Trophoblast cell (in vitro differentiated cells and primary cell): ENCODE measurements at regions not wholly inside any gene's neighbourhood (a gene's known extent, or its start where the extent isn't known, plus 50 kb on each side); places are given as distances from the start of the nearest gene placed in this dataset.

Experiments used
- DNase-seq, 2 donors: peaks; one replicate each; pipeline ENCODE4 v3.0.0-alpha.2; 2016
- H2AFZ ChIP-seq: 2 replicates; pipeline ENCODE4 v1.6.1; 2013; ENCODE audit warnings: low read length, moderate library complexity, mild to moderate bottlenecking; ENCODE audit not compliant: insufficient read depth, poor library complexity
- H2AK5ac ChIP-seq: 2 replicates; pipeline ENCODE4 v1.6.1; 2013; ENCODE audit warnings: mild to moderate bottlenecking, low read length
- H2BK120ac ChIP-seq: 2 replicates; pipeline ENCODE4 v1.6.1; 2013; ENCODE audit warnings: low read length, mild to moderate bottlenecking, moderate library complexity; ENCODE audit not compliant: insufficient read depth, poor library complexity
- H2BK12ac ChIP-seq: 2 replicates; pipeline ENCODE4 v1.6.1; 2013; ENCODE audit warnings: mild to moderate bottlenecking, low read length, moderate library complexity
- H2BK5ac ChIP-seq: 2 replicates; pipeline ENCODE4 v1.6.1; 2013; ENCODE audit warnings: low read length, low read depth, moderate library complexity, mild to moderate bottlenecking; ENCODE audit not compliant: poor library complexity
- H3K14ac ChIP-seq: 2 replicates; pipeline ENCODE4 v1.6.1; 2013; ENCODE audit warnings: mild to moderate bottlenecking, low read length
- H3K18ac ChIP-seq: 2 replicates; pipeline ENCODE4 v1.6.1; 2013; ENCODE audit warnings: mild to moderate bottlenecking, low read length
- H3K23ac ChIP-seq: 2 replicates; pipeline ENCODE4 v1.6.1; 2013; ENCODE audit warnings: low read length
- H3K27ac ChIP-seq: 2 replicates; pipeline ENCODE4 v1.5.1; 2013; ENCODE audit warnings: low read depth, mild to moderate bottlenecking, inconsistent platforms, low read length, moderate library complexity
- H3K27me3 ChIP-seq: 2 replicates; pipeline ENCODE4 v1.6.1; 2013; ENCODE audit warnings: inconsistent platforms, mild to moderate bottlenecking, low read length, moderate library complexity; ENCODE audit not compliant: insufficient read depth
- H3K36me3 ChIP-seq, 2 experiments: 1 replicate in 1 of 2; 2 replicates in 1 of 2; pipeline ENCODE4 v1.6.1; 2013; ENCODE audit warnings: low read length in 2 of 2, mild to moderate bottlenecking in 2 of 2, moderate library complexity in 1 of 2; ENCODE audit not compliant: insufficient read depth in 2 of 2, control insufficient read depth in 1 of 2
- H3K4ac ChIP-seq: 2 replicates; pipeline ENCODE4 v1.6.1; 2013; ENCODE audit warnings: low read depth, mild to moderate bottlenecking, low read length, moderate library complexity
- H3K4me1 ChIP-seq, 2 experiments: 1 replicate in 1 of 2; 2 replicates in 1 of 2; pipeline ENCODE4 v1.6.1; 2013; ENCODE audit warnings: low read length in 2 of 2, mild to moderate bottlenecking in 2 of 2, moderate library complexity in 1 of 2; ENCODE audit not compliant: insufficient read depth in 2 of 2, control insufficient read depth in 1 of 2
- H3K4me2 ChIP-seq: 2 replicates; pipeline ENCODE4 v1.6.1; 2013; ENCODE audit warnings: inconsistent platforms, mild to moderate bottlenecking, low read length, moderate library complexity
- H3K4me3 ChIP-seq: 2 replicates; pipeline ENCODE4 v1.5.1; 2013; ENCODE audit warnings: mild to moderate bottlenecking, low read depth, low read length, inconsistent platforms
- H3K79me1 ChIP-seq: one replicate; pipeline ENCODE4 v1.6.1; 2013; ENCODE audit warnings: low read length
- H3K79me2 ChIP-seq: 2 replicates; pipeline ENCODE4 v1.6.1; 2013; ENCODE audit warnings: low read length, mild to moderate bottlenecking; ENCODE audit not compliant: control insufficient read depth, insufficient read depth, poor library complexity
- H3K9ac ChIP-seq: 2 replicates; pipeline ENCODE4 v1.6.1; 2013; ENCODE audit warnings: mild to moderate bottlenecking, low read length
- H3K9me3 ChIP-seq: 2 replicates; pipeline ENCODE4 v1.6.1; 2013; ENCODE audit warnings: low read depth, mild to moderate bottlenecking, control low read depth, inconsistent platforms, low read length; ENCODE audit not compliant: insufficient read depth
- H4K12ac ChIP-seq: 2 replicates; pipeline ENCODE4 v1.6.1; 2013; ENCODE audit warnings: low read depth, mild to moderate bottlenecking, low read length, moderate library complexity
- H4K8ac ChIP-seq: 2 replicates; pipeline ENCODE4 v1.6.1; 2013; ENCODE audit warnings: low read depth, mild to moderate bottlenecking, low read length, moderate library complexity
- H4K91ac ChIP-seq: one replicate; pipeline ENCODE4 v1.6.1; 2013; ENCODE audit warnings: low read depth, mild to moderate bottlenecking, low read length, moderate library complexity
- WGBS: extraction: QIAGEN DNeasy Blood & Tissue Kit; methylation state at CpG from one replicate; pipeline ENCODE4 v1.1.7; 2013; ENCODE audit warnings: missing lambda C conversion rate; ENCODE audit not compliant: insufficient read length, insufficient coverage; ENCODE audit errors: extremely low coverage; 5-methylcytosine and 5-hydroxymethylcytosine counted together

- H3K27me3 ChIP-seq, result no peaks in the 10 kb centered on the region
- H3K18ac ChIP-seq, result no peak overlapping the region
- no peak overlapping the region for H3K23ac ChIP-seq
- H2BK5ac ChIP-seq, result no peak overlapping the region
- H2BK120ac ChIP-seq, result no peak overlapping the region
- no peak overlapping the region for H3K4me3 ChIP-seq
- no peak overlapping the region for H2AK5ac ChIP-seq
- no peaks in the 10 kb centered on the region for H3K4me1 ChIP-seq
- no peaks in the 10 kb centered on the region for H3K36me3 ChIP-seq
- no peak overlapping the region for H3K14ac ChIP-seq
- H2AFZ ChIP-seq, result no peak overlapping the region
- no peak overlapping the region for H3K9ac ChIP-seq
- H3K4me2 ChIP-seq, result no peak overlapping the region
- no CpG with 5 or more reads among the region's 3 CpGs for WGBS
- H3K79me1 ChIP-seq, result no peaks in the 10 kb centered on the region
- H2BK12ac ChIP-seq, result no peak overlapping the region
- no peak overlapping the region for H3K27ac ChIP-seq
- H3K9me3 ChIP-seq, result no peaks in the 10 kb centered on the region
- H4K91ac ChIP-seq, result no peak overlapping the region
- no peaks in the 10 kb centered on the region for H3K79me2 ChIP-seq
- no peak for DNase-seq
- no peak overlapping the region for H4K8ac ChIP-seq
- H3K4ac ChIP-seq, result no peak overlapping the region
- H4K12ac ChIP-seq, result no peak overlapping the region
Observed at GRCh38 chr9:111162026-111162425, 123.8 kb upstream of the LPAR1 start.

GRCh38 chr9:111161015-111161415 is 122.7 kb upstream of the LPAR1 start:
- H4K8ac ChIP-seq, result no peak overlapping the region
- H3K79me1 ChIP-seq, result no peaks in the 10 kb centered on the region
- H3K4me3 ChIP-seq, result no peak overlapping the region
- no peak overlapping the region for H3K18ac ChIP-seq
- no peak overlapping the region for H3K27ac ChIP-seq
- DNase-seq, result no peak
- H4K12ac ChIP-seq, result no peak overlapping the region
- no peak overlapping the region for H3K9ac ChIP-seq
- no peak overlapping the region for H3K4ac ChIP-seq
- H4K91ac ChIP-seq, result no peak overlapping the region
- H2AFZ ChIP-seq, result no peak overlapping the region
- H3K27me3 ChIP-seq, result no peaks in the 10 kb centered on the region
- H2BK12ac ChIP-seq, result no peak overlapping the region
- WGBS, result no CpG with 5 or more reads among the region's 3 CpGs
- no peak overlapping the region for H3K4me2 ChIP-seq
- H3K4me1 ChIP-seq, result no peaks in the 10 kb centered on the region
- no peak overlapping the region for H2BK5ac ChIP-seq
- no peaks in the 10 kb centered on the region for H3K9me3 ChIP-seq
- H2BK120ac ChIP-seq, result no peak overlapping the region
- no peak overlapping the region for H2AK5ac ChIP-seq
- no peak overlapping the region for H3K23ac ChIP-seq
- no peaks in the 10 kb centered on the region for H3K79me2 ChIP-seq
- H3K36me3 ChIP-seq, result no peaks in the 10 kb centered on the region
- no peak overlapping the region for H3K14ac ChIP-seq

- Histone ChIP-seq H2BK5ac (no peak overlapping the region), H3K4me3 (no peak overlapping the region), H2BK120ac (no peak overlapping the region), H4K12ac (no peak overlapping the region), H3K27me3 (no peaks in the 10 kb centered on the region), H3K79me2 (no peaks in the 10 kb centered on the region), H3K27ac (no peak overlapping the region), H2AFZ (no peak overlapping the region), H2AK5ac (no peak overlapping the region), H3K9ac (no peak overlapping the region), H3K9me3 (no peaks in the 10 kb centered on the region), H3K4me1 (no peaks in the 10 kb centered on the region), H3K79me1 (no peaks in the 10 kb centered on the region), H3K18ac (no peak overlapping the region), H3K14ac (no peak overlapping the region), H3K23ac (no peak overlapping the region), H2BK12ac (no peak overlapping the region), H3K36me3 (no peaks in the 10 kb centered on the region), H4K91ac (no peak overlapping the region), H3K4ac (no peak overlapping the region), H3K4me2 (no peak overlapping the region), H4K8ac (no peak overlapping the region)
- no CpG with 5 or more reads among the region's 2 CpGs for WGBS
- no peak for DNase-seq
Observed at GRCh38 chr9:111158999-111159398, 120.7 kb upstream of the LPAR1 start.

GRCh38 chr9:111158363-111158762 is 120.1 kb upstream of the LPAR1 start:
- Histone ChIP-seq H3K79me1 (no peaks in the 10 kb centered on the region), H3K4me2 (no peak overlapping the region), H3K4me3 (no peak overlapping the region), H3K27ac (no peak overlapping the region), H2AK5ac (no peak overlapping the region), H3K27me3 (no peaks in the 10 kb centered on the region), H4K12ac (no peak overlapping the region), H3K9ac (no peak overlapping the region), H3K79me2 (no peaks in the 10 kb centered on the region), H4K91ac (no peak overlapping the region), H3K9me3 (no peaks in the 10 kb centered on the region), H3K4ac (no peak overlapping the region), H2BK120ac (no peak overlapping the region), H2BK5ac (no peak overlapping the region), H3K14ac (no peak overlapping the region), H3K36me3 (no peaks in the 10 kb centered on the region), H4K8ac (no peak overlapping the region), H3K23ac (no peak overlapping the region), H3K4me1 (no peaks in the 10 kb centered on the region), H3K18ac (no peak overlapping the region), H2AFZ (no peak overlapping the region), H2BK12ac (no peak overlapping the region)
- no peak for DNase-seq
- WGBS, result no CpG with 5 or more reads among the region's 1 CpG
